ENCODE measurements at regions not wholly inside any gene's neighbourhood (a gene's known extent, or its start where the extent isn't known, plus 50 kb on each side); places are given as distances from the start of the nearest gene placed in this dataset.
"Not testable (repeated sequence)": the region's sequence is repeated elsewhere in the genome, so short reads cannot be mapped to it uniquely, and the experiment has no call there.

DNA sequence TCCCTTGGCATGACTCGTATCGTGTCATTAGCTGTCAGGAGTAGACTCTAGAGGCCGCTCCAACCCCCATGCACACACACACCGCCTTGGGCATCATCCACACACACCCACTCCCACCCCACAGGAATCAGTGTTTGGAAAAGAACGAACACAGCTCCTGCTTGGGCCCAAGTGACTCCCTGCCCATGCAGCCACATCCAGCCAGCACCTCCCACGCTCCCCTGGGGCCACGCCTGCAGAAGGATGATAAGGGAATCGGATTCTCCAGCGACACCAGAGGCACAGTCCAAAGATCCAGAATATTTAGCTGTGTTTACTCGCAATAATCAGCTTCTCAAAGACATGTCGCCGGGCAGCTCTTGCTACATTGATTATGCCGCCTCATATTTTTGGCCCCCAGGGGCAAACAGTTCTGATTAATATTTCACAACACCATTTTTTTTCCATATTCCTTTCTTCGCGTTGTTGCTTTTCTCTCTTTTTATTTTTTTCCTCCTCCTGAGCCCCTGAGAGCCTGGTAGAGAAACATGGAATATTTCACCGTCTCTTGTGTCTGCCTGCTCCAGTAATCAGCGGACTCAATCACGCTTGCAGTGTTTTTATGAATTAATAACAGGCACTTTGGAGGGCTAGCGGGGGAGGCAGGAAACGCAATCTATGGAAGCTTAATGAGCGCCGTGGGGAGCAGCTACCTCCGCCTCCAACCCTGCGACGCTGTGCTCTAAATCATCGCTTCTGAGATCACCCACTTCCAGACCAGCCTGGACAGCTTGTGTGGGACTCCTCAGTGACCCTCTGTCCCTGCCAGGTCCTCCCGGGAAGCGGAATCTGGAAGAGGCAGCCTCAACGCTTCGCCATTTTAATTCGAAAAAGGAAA lies 221.4 kb downstream of the TLE3 start:
- no peak for DNase-seq

DNA sequence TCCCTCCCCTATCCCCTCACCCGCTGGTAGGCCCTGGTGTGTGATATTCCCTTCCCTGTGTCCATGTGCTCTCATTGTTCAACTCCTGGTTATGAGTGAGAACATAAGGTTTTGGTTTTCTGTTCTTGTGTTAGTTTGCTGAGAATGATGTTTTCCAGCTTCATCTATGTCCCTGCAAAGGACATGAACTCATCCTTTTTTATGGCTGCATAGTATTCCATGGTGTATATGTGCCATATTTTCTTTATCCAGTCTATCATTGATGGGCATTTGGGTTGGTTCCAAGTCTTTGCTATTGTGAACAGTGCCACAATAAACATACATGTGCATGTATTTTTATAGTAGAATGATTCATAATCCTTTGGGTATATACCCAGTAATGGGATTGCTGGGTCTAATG lies 217.8 kb downstream of the TLE3 start:
- DNase-seq, result not testable (repeated sequence)

DNA sequence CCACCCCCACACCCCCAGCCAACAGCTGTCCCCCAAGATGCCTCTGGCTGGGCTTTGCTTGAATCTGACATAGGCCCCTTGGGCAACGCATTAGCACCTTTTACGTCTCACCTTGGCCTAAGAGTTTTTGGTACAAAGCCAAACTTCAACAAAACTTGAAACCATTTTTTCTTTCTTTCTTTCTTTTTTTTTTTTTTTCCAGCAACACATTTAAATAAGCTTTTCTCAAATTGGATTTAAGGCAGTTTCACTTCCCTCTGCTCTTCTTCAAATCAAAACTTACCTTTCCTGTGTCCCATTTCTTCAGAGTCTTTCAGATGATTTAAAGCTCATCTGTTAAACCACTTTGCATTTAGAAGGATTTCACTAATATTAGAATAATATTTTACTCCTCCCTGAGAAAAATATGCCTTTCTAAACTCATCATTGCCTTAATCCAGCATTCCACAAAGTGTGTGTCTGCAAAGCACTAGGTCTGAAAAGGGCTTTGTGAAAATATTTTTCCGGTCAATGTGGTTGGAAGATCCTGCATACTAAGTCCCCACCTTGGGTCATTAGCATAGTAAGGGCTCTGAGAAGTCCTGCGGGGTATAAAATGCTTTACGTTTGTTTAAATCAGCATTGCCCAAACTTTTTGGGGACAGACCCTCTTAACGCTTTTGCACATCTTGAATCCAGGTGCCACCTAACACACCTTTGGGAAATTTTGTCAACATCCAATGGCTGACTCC lies 217.0 kb downstream of the TLE3 start:
- DNase-seq, result no peak

DNA sequence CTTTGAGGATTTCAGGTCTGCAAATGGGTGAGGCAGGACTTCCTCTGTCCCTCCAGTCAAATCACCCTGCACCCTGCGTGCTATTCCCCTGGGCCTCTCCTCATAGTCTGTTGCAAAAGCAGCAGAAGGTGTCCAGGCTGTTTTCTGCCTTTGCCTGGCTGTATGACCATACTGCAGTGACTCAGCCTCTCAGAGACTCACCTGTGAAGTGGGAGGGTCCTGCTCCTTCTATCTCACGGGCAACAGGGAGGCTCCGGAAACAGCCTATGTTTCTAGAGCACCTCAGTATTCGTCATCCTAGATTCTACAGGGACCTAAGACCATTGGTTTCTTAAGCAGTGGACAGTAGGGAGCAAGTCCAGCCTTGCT lies 216.4 kb downstream of the TLE3 start:
- no peak for DNase-seq

DNA sequence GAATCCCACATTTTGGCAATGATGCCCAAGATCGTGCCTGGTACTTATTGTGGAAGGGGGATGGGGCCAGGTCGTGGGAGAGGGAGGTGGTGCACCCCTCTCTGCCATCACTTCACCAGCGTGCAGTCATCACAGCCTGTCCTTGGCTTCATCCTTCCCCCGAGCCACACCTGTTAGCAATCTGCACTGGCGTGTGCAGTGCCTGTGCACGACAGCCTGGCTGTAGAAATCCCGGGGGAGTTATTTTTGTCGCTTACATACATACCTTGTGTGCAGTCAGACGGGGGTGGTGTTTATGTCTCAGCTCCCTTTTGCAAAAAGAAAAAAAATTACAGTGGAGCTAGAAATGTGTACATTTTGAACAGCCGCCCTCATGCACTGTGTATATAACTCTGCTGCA lies 216.0 kb downstream of the TLE3 start:
- DNase-seq, result no peak

DNA sequence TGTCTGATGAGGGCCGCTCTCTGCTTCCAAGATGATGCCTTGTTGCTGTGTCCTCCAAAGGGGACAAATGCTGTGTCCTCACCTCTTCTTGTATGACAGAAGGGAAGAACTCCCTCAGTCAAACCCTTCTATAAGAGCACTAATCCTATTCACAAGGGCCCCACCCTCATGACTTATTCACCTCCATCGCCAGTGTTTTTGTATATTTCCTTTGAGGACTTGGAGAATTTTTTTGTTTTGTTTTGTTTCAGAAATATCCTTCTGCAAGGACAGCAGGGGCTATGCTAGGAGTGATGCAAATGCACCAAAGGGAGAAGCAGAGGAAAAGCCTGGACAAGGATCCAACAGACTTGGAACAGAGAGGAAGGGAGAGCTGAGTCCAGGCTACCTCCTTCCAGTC lies 214.4 kb downstream of the TLE3 start:
- DNase-seq, result no peak

DNA sequence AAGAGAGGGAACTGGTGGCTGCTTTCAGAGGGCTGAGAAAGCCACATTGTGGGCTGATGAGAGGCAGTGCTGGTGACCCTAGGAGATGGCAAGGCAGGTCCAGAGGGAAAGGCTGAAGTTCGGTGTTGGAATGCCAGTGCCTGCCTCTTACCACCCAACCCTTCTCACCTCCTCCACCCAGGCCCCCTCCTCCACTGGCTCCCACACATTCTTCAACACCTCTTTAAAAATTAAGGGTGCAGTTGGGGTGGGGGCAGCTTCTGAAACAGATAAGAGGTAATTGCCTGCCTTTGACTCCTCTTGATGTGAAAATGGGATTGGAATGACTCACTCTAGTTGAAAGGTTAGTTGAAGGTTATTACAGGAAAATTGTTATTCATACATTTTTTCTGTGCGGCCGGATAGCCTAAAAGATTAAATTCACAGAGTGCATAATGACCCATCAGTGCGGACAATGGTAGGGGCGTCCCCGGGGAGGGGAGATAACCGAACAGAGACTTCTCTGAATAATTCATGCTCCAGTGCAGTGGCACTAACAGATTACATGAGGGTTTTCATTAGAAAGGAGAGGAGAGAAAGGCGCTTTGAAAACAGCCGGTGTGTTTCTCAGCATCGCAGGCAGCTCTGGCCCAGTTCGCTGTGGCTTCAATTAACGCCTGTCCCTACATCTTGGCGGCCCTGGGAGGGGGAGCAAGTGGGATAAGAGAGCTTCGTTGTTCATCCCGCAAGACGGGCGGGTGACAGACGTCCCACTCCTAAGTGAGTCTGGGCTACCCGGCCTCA lies 212.4 kb downstream of the TLE3 start:
- DNase-seq, result no peak

DNA sequence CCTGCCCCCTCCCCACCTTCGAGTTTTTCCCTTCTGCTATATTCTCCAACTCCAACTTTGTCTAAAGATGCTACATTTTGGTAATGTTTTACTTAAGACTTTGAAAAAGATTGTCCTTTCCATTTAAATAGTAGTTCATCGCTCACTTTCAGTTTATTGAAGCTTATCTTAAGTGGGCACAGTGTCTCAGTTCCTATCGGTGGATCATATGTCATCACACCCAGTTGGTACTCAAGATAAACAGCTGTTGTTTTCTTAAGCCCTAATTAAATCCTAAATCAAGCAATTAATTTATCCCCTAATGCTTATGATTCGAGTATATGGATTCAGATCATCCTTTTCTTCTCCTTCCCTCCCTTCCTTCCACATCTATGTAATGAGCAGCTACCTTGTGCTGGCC lies 210.7 kb downstream of the TLE3 start:
- no peak for DNase-seq

DNA sequence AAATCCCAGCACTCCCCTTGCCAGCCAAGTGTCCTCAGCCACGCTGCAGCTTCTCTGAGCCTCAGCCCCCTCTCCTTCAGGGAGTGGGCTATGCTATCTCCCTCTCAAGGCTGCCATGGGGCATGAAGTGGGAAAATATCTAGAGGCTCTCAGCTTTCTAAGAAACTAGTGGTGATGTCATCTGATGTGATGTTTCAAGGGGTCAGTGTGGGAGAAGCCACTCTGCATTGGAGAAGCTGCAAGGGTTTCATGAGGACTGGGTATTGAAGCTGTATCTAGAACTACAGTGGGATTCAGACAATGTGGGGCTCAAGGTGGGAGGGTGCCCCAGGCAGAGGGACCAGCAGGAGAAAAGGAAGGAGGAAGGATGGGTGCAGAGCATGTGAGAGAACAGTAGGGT lies 210.2 kb downstream of the TLE3 start:
- no peak for DNase-seq

DNA sequence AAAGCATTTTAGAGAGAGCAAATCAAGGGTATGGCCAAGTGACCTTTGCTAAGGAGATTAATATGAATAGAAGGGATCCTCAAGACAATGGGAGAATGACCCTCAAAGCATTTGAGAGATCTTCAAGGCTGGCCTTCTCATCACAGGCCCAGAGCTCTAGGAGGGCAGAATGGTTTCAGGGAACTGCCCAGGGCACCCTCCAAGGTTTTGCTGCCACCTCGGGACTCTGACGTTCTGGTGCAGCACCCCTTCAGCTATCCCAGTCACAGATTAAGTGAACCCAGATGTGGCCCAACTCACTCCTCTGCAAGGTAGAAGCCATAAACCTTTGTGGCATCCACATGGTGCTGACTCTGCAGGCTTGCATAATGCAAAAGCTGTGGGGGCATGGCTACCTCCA lies 209.3 kb downstream of the TLE3 start:
- DNase-seq, result no peak

DNA sequence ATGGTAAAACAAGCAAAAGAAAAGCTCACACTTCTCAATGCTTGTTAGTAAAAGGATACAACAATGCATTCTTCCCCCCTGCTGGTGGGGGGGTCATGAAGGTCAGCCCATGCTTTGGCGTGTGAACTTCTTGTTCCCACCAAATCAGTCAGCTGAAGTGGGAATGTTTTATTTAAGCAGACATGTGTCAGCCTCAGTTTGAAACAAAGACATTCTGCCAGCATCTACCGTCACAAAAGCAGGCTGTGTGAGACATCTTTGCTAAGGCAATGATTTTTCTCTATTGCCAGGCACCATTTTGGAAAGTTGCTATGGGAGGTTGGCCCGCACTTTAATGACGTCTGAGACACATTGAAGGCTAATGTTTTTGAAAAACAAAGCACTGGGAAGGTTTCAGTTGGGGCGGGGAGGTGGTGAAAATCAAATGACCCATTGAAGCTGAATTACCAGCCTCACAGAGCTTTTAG lies 206.6 kb downstream of the TLE3 start:
- DNase-seq, result no peak

DNA sequence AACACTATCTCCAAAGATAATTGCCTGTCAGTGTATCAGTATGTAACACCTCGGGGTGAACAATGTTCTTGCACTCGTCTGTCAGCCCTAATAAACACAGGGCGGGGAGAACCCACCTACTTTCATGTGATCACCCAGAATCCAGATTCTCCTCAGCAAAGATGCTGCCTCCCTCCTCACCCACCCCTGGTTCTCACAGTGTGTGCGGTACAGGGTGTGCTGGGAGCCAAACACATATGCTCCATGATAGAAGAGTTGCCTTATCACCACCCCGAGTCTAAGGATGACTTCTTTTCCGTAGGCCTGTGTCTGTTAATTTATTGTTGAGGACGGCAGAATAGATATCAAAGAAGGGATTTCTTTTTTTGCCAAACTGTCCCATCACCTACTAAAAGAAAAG lies 206.1 kb downstream of the TLE3 start:
- no peak for DNase-seq

DNA sequence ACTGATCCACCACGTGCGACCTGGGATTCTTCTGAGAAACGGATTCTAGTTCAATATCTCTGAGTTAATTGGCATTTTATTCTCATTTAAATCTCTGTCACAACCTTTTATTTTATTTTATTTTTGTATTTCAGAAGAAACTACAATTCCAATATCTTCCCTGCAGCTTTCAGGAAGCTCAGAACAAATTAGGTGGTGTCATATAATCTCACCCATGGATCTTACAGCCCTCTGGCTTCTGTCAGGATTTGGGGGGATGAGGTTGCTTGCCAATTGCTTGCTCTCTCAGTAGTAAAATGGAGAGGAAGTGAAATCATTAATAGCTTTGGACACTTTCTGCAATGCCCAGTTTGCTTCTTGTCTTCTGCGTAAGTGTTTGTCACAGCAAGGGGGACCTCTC lies 205.4 kb downstream of the TLE3 start:
- no peak for DNase-seq

DNA sequence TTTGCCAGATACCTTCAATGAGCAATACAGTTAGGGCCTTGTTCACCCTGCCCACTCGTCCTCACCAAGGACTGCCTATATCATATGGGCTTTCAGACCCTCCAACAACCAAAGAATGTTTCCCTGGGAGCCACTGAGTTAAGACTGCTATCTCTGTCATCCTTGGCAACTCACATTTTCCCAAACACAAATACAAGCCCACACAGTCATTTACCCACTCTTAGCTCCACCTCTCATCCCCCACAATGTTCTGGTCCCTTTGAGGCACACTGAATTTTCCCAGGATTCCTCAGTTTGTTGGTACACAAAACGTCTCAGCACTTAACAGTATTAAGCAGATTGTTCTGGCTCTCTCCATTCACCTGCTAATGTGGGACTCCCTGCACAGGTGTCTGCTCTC lies 204.6 kb downstream of the TLE3 start:
- DNase-seq, result no peak

DNA sequence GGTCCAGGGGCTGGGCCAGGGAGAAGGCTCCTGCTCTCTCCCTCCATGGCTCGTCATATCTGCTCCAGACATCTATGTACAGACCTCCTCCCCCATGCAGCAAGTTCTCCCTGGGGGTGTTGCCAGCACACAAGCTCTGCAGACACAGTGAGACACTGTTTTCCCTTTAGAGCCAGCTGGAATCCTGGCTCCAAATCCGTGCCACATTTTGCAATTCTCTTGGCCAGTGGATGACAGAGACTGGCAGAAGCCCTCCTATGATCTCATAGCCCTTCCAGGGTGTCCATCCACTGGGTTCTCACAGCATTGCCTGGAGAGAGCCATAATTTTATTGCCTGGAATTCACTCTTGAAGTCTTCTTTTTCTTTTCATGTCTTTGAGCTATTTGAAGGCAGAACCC lies 203.9 kb downstream of the TLE3 start:
- DNase-seq, result no peak

DNA sequence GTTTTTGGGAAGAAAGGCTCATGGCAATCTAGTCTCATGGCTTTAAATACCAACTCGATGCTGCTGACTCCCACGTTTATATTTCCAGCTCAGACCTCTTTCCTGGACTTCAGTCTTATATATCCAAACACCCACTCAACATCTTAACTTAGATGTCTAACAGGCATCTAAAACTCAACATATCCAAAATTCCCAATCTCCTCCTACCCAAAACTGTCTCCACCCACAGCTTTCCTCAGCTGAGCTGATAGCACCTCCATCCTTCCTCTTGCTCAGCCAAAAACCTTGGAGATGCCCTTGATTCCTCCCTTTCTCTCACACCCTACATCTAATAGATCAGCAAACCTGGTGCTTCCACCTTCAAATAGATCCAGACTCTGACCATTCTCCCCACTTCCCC lies 202.5 kb downstream of the TLE3 start:
- DNase-seq, result no peak

DNA sequence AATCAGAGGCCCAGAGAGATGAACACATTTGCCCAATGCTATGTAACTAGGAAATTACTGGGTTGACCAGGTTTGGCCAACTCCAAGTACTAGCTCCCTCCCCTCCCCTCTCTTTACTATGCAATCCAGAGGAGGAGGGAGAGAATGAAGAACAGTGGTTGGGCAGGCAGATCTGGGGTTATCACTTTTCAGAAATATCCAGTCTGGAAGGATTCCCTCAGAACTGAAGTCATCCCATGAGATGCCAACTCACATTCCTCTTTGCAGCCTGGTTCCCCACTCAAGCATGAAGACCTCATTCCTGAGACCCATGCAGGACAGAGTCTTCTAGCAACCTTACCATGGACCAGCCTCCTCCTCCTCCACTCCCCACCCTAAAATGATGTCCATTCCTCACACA lies 201.1 kb downstream of the TLE3 start:
- DNase-seq, result no peak

DNA sequence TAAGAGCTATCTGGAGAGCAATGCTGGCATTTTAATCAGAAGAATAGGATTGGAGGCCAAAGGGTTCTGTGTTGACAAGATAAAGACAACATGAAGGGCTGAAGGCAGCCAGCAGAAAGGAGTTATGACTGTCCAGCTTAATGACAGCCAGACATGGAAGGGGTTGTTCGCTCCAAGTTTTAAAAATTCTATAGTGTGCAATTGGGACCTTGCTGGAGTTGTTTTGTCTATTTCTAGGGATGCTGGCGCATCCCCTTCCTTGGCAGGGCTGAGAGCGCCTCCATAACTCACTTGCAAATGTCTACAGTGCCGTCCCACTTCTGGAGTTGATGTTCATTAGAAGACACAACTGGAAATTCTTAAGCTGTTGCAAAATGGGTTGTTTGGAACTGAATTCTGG lies 200.7 kb downstream of the TLE3 start:
- DNase-seq, result no peak

DNA sequence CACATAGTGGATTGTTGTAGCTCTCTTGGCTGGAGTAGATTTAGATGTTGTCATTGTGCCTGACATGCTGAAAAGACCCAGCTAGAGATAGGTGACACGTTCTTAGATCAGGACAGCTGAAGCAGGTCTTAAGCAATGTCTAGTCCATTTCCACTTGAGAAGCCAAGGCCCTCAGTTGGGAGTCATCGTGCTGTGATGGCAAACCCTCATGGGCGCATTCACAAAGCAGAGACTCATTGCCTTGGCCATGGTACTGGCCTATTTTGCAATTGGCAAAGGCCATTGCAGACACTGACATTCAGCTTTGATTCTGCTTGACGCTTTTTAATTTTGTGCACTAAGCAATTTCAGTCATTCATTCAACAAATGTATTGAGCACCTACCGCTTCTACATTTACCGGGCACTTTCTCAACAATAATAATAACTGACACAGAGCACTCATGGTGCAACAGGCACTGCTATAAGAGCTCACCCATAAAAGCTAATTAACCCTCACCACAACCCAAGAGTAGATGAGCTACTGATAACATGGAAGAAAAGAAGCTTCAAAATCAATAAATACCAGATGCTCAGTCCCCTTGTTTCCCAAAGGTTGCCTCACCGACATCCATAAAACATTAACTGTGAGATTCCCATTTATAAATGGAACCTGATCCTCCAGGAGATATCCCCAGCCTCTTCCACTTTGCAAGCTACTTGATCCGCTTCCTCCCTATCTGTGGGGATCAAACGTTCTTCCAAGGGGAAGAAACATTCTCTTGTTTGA lies 200.1 kb downstream of the TLE3 start:
- no peak for DNase-seq

DNA sequence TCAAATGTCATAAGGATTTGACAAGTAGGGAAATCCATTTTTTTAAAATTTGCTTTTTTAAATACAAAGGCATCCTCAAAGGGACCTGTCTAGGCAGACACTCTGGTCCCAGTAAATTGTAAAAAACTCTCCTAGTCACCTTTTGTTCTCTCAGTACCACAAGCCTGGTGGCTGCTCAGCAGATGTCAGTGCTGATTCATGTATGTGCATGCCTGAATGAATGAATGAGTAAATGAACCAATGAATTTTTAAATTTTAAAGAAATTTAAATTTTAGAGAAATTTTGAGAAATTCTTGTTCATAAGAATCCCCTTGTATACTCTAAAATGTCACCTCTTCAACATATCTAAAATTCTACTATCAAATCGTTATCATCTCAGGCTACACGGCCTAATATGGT lies 199.5 kb downstream of the TLE3 start:
- DNase-seq, result no peak

DNA sequence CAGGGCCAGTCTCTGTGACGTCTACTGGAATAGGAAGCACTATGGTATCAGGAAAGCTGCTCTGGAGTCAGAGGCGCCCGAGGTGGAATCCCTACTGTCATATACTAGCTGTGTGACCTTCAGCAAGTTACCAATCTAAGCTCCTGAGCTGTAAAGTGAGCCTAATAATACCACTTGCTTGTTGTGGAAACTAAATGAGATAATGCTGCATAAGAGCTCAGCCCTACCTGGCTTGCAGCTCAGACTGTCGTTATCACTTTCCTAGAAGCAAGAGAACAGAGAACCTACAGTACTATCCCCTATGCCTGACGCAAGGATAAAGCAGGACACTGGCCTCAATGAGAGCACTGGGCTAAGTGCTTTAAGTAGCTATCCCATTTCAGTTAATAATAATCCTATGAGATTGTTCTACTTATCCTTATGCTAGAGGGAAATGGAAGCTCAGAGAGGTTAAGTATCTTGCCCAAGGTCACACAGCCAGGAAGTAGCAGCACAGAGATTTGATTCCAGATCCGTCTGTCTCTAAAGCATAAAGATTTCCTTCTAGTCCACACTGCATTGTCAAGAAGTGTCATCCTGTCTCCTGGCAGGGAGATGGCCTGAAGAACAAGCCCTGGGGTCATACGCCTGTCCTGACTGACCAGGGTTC lies 195.2 kb downstream of the TLE3 start:
- DNase-seq, result no peak
